ENCODE measurements at regions not wholly inside any gene's neighbourhood (a gene's known extent, or its start where the extent isn't known, plus 50 kb on each side); places are given as distances from the start of the nearest gene placed in this dataset.

DNA sequence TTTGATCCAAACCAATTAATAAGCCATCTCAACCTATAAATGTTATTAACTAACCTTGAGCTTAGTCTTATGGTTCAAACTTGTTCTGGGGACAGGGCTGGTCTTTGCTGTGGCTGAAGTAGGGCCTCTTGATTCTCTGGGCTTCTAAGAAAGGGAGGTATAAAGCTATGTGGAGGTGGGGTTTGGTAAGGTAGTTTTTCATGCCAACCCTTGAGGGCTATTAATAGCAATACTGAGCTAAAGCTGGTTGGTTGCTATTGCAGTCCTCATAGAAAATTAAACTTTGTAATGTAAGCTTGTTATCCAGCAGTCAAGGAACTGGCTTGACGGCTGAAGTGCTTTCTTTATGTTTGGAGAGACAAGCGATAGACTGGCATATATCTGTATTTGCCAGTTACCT lies 112.1 kb downstream of the RND3 start:
- TF ChIP-seq POLR2A (IDR thresholded peaks at IDR 0.05; ENCODE audit: low read depth, low read length), result no peak
- TF ChIP-seq EZH2 (IDR thresholded peaks at IDR 0.05; ENCODE audit: borderline replicate concordance, low read depth, low read length, severe bottlenecking), result no peak
- TF ChIP-seq POLR2AphosphoS5 (IDR thresholded peaks at IDR 0.05; ENCODE audit: insufficient read depth, low read depth, low read length), result no peak
- no peak for TF ChIP-seq MYC (IDR thresholded peaks at IDR 0.05; ENCODE audit: low read depth, low read length)
